ENCODE measurements at regions not wholly inside any gene's neighbourhood (a gene's known extent, or its start where the extent isn't known, plus 50 kb on each side); places are given as distances from the start of the nearest gene placed in this dataset.

DNA sequence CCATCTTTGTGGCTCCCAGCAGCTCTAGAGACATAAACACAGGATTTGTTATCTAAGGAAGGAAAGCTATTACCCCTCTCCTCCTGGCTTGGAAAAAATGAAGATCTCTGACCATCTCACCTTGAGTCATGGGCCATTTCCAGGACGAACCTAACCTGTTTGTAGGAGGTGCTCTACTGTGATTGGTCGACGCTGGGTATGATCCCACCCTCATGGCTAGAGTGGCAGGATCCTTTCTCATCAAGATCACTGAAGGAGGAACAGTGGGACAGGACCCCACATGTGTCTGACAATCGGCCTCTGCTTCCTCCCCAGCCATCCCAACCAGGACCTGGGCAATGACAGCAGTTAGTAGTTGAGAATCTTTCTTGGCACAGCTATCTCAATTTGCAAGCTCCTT lies 144.1 kb downstream of the EMX2 start:
- Histone ChIP-seq H3K36me3 (no peaks in the 10 kb centered on the region), H3K27me3 (replicated peaks) (no peaks in the 10 kb centered on the region), H3K27ac (no peak overlapping the region), H3K9me3 (replicated peaks) (no peaks in the 10 kb centered on the region), H3K4me3 (no peak overlapping the region), H3K4me1 (replicated peaks) (peaks cover 3% of the 10 kb centered on the region)
- no peak for DNase-seq (ENCODE audit: low read depth in 1 of 2, low spot score in 2 of 2)

DNA sequence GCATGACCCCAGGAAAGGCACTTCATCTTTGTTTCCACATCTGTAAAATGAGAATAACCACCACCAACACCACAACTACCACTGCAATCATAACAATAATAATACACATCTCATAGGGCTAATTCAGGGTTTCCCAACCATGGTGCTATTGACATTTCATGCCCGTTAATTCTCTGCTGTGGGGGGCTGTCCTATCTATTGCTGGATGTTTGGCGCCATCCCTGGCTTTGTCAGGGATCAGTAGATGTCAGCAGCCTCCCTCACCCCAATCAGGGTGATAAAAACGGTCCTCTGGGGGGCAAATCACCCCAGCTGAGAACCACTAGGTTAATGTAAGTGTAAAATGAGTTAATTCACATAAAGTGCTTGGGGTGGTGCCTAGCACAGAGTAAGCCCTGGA lies 145.8 kb downstream of the EMX2 start:
- Histone ChIP-seq H3K27me3 (replicated peaks) (no peaks in the 10 kb centered on the region), H3K27ac (no peak overlapping the region), H3K9me3 (replicated peaks) (no peaks in the 10 kb centered on the region), H3K4me1 (replicated peaks) (peaks cover 3% of the 10 kb centered on the region), H3K4me3 (no peak overlapping the region), H3K36me3 (no peaks in the 10 kb centered on the region)
- DNase-seq (ENCODE audit: low read depth in 1 of 2, low spot score in 2 of 2) = no peak

DNA sequence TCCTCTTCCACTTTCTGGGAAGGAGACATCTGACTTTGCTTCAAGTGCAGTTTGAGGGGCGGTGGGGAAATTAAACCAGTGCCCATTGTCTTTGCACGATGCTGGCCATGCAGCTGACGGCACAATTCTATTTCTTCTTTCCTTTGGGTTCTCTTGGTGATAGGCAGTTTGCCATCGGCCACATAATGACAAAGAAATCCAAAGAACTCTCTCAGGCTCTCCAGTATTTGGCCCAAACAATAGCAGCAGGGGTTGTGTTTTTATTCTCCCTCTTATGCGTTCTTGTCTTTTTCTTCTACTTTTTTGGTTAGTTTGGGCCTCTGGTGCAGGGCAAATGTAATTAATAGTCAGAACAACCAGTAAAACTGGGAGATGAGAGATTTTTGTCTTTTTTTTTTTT lies 147.0 kb downstream of the EMX2 start:
- Histone ChIP-seq H3K9me3 (replicated peaks) (no peaks in the 10 kb centered on the region), H3K36me3 (no peaks in the 10 kb centered on the region), H3K27me3 (replicated peaks) (no peaks in the 10 kb centered on the region), H3K27ac (no peak overlapping the region), H3K4me1 (replicated peaks) (peaks cover 11% of the 10 kb centered on the region), H3K4me3 (no peak overlapping the region)
- peak in 1 of 2 experiments; percentile 12 for DNase-seq (ENCODE audit: low read depth in 1 of 2, low spot score in 2 of 2)

DNA sequence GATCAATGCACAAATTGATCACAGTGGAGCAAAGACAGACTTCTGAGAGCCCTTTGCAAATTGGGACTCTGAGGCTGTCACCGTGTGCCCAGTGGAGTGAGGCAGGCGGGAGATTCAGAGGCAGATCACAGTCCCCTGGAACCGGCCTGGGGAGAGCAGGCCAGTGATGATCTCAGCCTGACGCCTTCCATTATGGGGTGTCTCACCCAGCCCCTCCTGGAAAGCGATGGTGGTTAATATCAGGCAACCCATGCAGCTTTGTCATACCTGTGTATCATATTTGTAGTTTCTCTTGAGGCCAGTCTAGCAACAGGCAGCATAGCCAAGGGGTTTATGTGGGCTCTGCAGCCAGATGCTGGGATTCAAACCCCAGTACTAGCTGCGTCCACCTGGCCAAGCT lies 147.8 kb downstream of the EMX2 start:
- DNase-seq (ENCODE audit: low read depth in 1 of 2, low spot score in 2 of 2) = no peak
- no peak overlapping the region for H3K27ac ChIP-seq
- H3K36me3 ChIP-seq = no peaks in the 10 kb centered on the region

DNA sequence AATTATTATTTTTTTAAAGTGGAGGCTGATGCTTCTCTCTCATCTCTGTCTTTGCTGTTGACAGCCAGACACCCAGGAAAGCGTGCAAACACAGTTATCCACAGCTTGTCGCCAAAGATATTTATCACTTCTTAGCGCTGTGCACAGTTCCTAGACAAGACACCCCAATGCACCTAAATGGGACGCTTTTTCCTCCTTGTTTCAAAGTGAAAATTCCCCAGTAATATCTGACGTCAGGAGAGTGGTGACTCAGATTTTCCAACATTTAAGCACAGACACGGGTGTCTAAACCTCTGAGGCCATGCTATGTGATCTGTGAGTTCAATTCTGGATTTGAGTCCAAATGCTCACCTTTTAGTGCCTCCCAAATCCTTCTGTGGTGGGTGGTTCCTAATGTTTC lies 151.6 kb downstream of the EMX2 start:
- Histone ChIP-seq H3K9me3 (replicated peaks) (no peaks in the 10 kb centered on the region), H3K27ac (no peak overlapping the region), H3K4me3 (no peak overlapping the region), H3K36me3 (no peaks in the 10 kb centered on the region), H3K4me1 (replicated peaks) (peaks cover 21% of the 10 kb centered on the region), H3K27me3 (replicated peaks) (no peaks in the 10 kb centered on the region)
- peak in 1 of 2 experiments; percentile 18 for DNase-seq (ENCODE audit: low read depth in 1 of 2, low spot score in 2 of 2)

More for the DNA sequence above, 147.8 kb downstream of the EMX2 start:
- H3K27me3 ChIP-seq (replicated peaks) = no peaks in the 10 kb centered on the region
- H3K4me3 ChIP-seq = no peak overlapping the region
- H3K9me3 ChIP-seq (replicated peaks) = no peaks in the 10 kb centered on the region
- peaks cover 16% of the 10 kb centered on the region for H3K4me1 ChIP-seq (replicated peaks)

DNA sequence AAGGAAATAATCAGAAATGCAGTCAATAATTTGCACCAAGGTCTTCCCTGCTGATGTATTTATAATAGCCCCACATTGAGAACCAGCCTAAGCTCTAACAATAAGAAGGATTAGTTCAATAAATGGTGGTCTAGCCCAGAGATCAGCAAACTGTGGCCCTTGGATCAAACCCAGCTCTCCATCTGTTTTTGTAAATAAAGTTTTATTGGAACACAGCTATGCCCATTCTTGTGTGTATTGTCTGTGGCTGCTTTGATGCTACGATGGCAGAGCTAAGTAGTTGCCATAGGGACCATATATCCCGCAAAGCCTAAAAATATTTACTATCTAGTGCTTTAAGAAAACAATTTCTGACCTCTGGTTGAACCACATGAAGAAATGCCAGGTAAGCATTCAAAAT lies 154.9 kb downstream of the EMX2 start:
- no peak overlapping the region for H3K4me3 ChIP-seq
- no peaks in the 10 kb centered on the region for H3K9me3 ChIP-seq (replicated peaks)
- no peak overlapping the region for H3K27ac ChIP-seq
- no peak for DNase-seq (ENCODE audit: low read depth in 1 of 2, low spot score in 2 of 2)
- H3K27me3 ChIP-seq (replicated peaks) = no peaks in the 10 kb centered on the region
- H3K4me1 ChIP-seq (replicated peaks) = peaks cover 37% of the 10 kb centered on the region
- no peaks in the 10 kb centered on the region for H3K36me3 ChIP-seq

DNA sequence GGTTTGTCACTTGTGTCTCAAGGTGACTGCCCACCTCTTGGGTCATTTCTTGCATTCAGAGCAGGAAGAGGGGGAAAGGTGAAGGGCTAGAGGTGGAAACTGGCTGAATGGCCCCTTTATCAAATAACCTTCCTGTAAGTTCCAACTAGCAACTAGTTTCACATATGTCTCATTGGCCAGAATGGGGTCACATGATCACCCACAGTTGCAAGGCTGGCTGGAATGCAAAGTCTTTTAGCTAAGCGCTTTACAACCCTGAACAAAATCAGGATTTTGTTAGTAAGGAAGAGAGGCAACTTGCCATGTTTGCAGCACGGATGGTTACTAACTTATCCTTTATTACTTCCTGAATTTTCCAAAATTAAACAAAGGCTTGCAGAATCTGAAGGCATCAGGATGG lies 156.3 kb downstream of the EMX2 start:
- Histone ChIP-seq H3K27ac (no peak overlapping the region), H3K27me3 (replicated peaks) (no peaks in the 10 kb centered on the region), H3K9me3 (replicated peaks) (no peaks in the 10 kb centered on the region), H3K4me1 (replicated peaks) (peaks cover 36% of the 10 kb centered on the region), H3K36me3 (no peaks in the 10 kb centered on the region), H3K4me3 (no peak overlapping the region)
- DNase-seq (ENCODE audit: low read depth in 1 of 2, low spot score in 2 of 2) = no peak

DNA sequence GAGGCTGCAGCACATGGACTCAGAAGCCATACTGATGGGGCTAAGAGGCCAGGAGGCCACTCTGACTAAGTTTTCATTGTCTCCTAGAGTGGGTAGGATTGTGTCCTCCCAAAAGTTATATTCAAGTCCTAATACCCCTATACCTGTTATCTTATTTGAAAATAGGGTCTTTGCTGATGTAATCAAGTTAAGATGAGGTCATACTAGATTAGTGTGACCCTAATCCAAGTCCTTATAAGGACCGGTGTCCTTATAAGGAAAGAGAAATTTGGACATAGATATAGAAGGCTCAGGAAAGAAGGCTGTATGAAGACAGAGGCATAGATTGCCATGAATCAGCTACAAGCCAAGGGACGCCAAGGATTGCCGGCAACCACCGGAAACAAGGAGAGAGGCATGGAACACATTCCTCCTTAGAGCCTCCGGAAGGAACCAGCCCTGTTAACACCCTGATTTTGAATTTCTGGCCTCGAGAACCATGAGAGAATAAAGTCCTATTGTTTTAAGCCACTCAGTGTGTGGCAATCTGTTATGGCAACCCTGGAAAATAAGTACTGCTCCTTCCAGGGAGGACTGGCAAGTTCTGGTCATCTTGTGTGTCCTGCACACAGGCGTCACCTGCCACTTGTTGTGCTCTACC lies 157.0 kb downstream of the EMX2 start:
- Histone ChIP-seq H3K4me3 (no peak overlapping the region), H3K9me3 (replicated peaks) (no peaks in the 10 kb centered on the region), H3K4me1 (replicated peaks) (peaks cover 28% of the 10 kb centered on the region), H3K27ac (peak overlapping the region; percentile 81), H3K36me3 (no peaks in the 10 kb centered on the region), H3K27me3 (replicated peaks) (no peaks in the 10 kb centered on the region)
- peak in 1 of 2 experiments; percentile 42 for DNase-seq (ENCODE audit: low read depth in 1 of 2, low spot score in 2 of 2)

DNA sequence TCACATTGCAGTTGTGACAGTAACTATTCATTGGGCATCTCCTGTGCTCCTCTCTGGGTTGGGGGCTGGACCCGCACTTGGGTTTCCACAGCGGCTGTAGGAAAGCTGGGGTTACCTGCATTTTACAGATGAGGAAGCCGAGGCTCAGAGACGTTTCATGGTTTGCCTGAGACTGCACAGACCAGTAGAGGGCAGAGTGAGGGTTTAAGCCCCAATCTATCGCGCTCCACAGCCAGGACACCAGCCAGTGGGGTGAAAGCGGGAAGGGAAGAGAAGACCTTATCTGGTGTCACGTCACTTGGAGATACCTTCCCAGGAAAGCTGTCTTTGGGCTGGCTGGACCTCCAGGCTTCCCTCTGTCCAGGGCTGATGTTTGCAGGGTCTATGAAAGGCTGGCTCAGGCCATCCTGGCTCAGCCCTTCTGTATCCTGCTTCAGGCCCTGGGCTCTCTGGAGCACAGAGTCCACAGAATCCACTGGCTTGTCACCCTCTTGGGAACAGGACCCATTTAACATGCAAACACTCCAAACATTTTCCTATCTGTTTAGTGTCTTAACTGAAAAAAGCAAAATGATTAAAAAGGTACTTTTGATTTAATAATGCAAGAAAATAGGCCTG lies 167.7 kb downstream of the EMX2 start:
- no peaks in the 10 kb centered on the region for H3K27me3 ChIP-seq (replicated peaks)
- no peak overlapping the region for H3K4me3 ChIP-seq
- no peak for DNase-seq (ENCODE audit: low read depth in 1 of 2, low spot score in 2 of 2)
- no peaks in the 10 kb centered on the region for H3K4me1 ChIP-seq (replicated peaks)
- no peaks in the 10 kb centered on the region for H3K9me3 ChIP-seq (replicated peaks)
- H3K27ac ChIP-seq = no peak overlapping the region
- no peaks in the 10 kb centered on the region for H3K36me3 ChIP-seq

DNA sequence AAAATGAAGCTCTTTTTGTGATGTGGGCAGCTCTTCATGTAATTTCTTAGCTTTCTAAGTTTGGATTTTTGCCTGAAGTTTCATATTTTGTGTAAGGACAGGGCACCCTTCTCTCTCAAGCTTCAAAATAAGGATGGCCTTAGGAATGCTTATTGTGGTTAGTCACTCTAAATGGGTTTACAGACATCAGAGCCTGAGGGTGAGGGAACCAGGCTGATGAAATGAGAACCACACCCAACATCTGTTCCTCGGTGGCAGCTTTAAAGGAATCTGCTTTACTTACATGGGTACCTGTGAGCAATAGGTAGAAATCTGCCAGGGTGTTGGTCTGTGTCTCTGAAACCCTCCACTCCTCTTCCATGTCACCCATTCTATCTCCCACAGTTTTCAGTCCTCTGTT lies 174.3 kb downstream of the EMX2 start:
- H3K4me1 ChIP-seq (replicated peaks) = no peaks in the 10 kb centered on the region
- H3K4me3 ChIP-seq = no peak overlapping the region
- no peaks in the 10 kb centered on the region for H3K36me3 ChIP-seq

DNA sequence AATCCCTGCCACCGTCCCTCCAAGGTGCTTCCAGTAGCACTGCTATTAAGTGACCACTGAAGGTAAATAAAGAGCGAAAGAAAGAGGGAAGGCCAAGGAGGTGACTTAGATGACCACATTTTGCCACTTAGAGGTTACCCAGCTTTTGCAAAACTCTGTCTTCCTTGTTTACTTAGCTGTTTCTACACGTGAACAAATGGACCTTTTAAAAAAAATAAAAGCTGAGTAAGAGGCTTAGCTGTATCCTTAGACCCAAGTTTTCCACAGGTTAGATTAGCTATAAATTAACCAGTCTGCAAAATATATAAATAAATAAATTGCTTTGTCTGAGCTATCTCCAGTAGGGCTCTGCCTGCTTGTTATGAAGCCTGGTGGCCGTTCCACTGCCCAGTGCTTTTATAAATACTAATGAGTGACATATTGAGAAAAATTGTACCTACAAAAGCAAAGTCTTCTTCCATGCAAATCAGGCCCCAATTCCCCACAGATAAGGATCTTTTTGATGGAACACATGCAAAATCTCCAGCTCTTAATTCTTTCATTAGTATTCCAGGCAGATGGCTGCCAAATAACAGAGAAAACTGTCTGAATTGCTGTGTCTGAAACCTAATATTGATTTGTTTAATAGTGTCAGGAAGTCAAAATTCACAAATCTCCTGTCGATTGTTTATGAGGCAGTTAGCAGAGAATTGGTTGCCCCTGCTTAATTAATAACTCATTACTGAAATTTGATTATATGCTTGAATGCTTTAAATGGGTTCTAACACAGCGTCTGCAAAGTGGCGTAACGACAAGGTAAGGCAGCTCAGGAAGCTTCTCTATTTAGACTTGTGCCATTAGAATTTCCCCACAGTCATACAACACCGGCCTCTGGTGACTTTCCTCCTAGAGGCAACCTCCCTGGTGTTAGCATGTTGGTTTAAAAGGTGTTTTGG lies 176.7 kb downstream of the EMX2 start:
- Histone ChIP-seq H3K4me1 (replicated peaks) (no peaks in the 10 kb centered on the region), H3K36me3 (no peaks in the 10 kb centered on the region), H3K27ac (no peak overlapping the region), H3K9me3 (replicated peaks) (no peaks in the 10 kb centered on the region), H3K27me3 (replicated peaks) (no peaks in the 10 kb centered on the region), H3K4me3 (no peak overlapping the region)
- DNase-seq (ENCODE audit: low read depth in 1 of 2, low spot score in 2 of 2) = no peak

More for the DNA sequence above, 174.3 kb downstream of the EMX2 start:
- Histone ChIP-seq H3K27me3 (replicated peaks) (no peaks in the 10 kb centered on the region), H3K27ac (no peak overlapping the region), H3K9me3 (replicated peaks) (no peaks in the 10 kb centered on the region)
- DNase-seq (ENCODE audit: low read depth in 1 of 2, low spot score in 2 of 2) = no peak

DNA sequence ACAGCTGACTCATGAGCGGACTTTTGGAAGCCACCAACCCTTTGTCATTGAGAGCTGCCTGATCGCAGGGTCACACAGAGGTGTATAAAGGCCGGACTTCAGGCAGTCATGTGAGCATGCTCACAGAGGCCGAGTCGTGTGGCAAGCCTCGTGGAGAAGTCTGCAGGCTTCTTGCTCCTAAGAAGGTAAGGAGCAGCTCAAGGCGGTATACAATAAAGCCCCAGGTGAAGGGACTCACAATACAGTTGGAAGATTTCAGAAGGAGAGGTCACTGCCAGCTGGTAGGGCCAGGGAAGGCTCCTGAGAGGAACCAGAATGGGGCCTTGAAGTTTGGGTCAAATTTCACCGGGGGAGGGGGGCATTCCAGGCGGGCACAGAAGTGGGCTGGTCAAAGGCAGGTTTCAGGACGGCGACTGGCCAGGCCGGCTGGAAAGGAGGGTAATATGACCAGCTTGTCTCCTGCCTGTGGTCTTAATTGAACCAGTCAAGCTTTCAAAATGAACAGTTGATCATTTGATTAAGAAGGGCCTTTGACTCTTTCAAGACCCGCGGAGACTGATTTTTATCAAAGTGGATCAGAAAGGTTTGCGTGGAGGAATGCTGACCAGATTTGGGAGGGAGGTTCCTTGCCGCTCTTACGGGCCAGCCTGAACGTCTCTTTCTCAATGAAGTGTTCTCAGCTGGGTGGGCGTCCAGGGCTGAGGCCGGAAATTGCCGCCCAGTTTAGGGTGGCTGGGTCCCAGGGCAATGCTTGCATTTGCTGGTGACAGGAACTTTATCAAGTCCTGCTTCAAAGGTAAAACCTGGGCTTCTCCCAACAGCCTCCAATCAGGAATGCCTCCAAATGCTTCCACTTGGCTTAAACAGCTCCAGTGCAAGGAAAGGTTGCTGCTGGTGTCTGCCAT lies 178.6 kb downstream of the EMX2 start:
- H3K27ac ChIP-seq = no peak overlapping the region
- H3K36me3 ChIP-seq = no peaks in the 10 kb centered on the region
- no peak overlapping the region for H3K4me3 ChIP-seq
- H3K4me1 ChIP-seq (replicated peaks) = no peaks in the 10 kb centered on the region
- no peaks in the 10 kb centered on the region for H3K9me3 ChIP-seq (replicated peaks)
- DNase-seq (ENCODE audit: low read depth in 1 of 2, low spot score in 2 of 2) = no peak
- no peaks in the 10 kb centered on the region for H3K27me3 ChIP-seq (replicated peaks)

DNA sequence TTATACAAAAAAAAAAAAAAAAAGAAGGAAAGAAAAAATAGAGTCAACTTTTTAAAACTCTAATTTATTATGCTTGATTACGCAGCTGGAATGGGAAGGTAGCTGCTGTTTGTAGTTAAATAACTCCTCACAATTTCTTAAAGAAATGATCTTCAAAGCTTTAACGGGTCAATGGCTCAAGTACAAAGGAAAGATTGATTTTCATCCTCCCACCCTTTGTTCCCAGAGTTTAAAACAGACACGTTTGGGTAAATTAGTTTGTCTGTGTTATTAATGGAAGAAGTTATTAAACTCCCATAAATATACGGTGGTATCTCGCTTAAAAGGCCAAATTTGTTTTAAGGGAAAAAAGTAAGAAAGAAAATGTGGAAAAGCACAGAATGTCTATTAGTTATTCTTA lies 179.3 kb downstream of the EMX2 start:
- H3K27ac ChIP-seq = no peak overlapping the region
- DNase-seq (ENCODE audit: low read depth in 1 of 2, low spot score in 2 of 2) = no peak
- H3K27me3 ChIP-seq (replicated peaks) = no peaks in the 10 kb centered on the region
- H3K4me3 ChIP-seq = no peak overlapping the region
- H3K9me3 ChIP-seq (replicated peaks) = no peaks in the 10 kb centered on the region
- H3K4me1 ChIP-seq (replicated peaks) = no peaks in the 10 kb centered on the region
- H3K36me3 ChIP-seq = no peaks in the 10 kb centered on the region

All from SJSA1 (cell line).